GM23248 (cell line): ENCODE measurements at regions not wholly inside any gene's neighbourhood (a gene's known extent, or its start where the extent isn't known, plus 50 kb on each side); places are given as distances from the start of the nearest gene placed in this dataset.

Experiments used
- EZH2 ChIP-seq: fragments of 200-600 bp; sonication (generic); IDR thresholded peaks from 2 replicates; pipeline ENCODE4 v1.6.1; 2018; ENCODE audit warnings: antibody characterized with exemption, mild to moderate bottlenecking; ENCODE audit not compliant: insufficient read depth, poor library complexity, severe bottlenecking
- EZH2phosphoT487 ChIP-seq: fragments of 200-600 bp; sonication (generic); IDR thresholded peaks from 2 replicates; pipeline ENCODE4 v1.6.1; 2018; ENCODE audit warnings: antibody characterized with exemption, moderate library complexity, mild to moderate bottlenecking, low read depth; ENCODE audit not compliant: insufficient read depth

GRCh38 chr1:173301507-173301906 lies 94.4 kb upstream of the TNFSF4 start:
- TF ChIP-seq EZH2phosphoT487 (no peak), EZH2 (no peak)
